HG03442 (cell line): ENCODE measurements at regions not wholly inside any gene's neighbourhood (a gene's known extent, or its start where the extent isn't known, plus 50 kb on each side); places are given as distances from the start of the nearest gene placed in this dataset.

ENCODE experiments used
- ATAC-seq: cut with Tn5 transposase; IDR thresholded peaks from one replicate; pipeline ENCODE4 v1.9.1; 2021; ENCODE audit warnings: mild to moderate bottlenecking, moderate library complexity; ENCODE audit not compliant: unreplicated experiment

DNA sequence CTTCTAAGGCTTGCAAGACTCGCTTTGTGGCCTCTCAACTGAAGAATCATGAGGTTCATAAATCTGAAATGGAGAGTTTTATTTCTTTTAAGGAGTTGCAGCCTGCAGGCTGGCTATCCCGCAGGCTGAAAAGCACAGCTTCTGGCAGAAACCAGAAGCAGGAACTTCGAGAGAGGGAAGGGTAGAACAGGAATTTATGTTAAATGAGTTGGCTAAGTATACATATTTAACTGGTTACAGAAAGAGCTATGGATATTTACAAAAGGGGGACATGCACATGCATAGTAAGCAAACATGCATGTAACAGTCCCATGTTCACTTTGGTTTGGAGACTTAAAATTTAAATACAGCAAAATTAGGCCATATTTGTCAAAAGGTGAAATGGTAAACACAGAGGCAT lies 787.0 kb downstream of the TFAP2A start:
- no peak for ATAC-seq

DNA sequence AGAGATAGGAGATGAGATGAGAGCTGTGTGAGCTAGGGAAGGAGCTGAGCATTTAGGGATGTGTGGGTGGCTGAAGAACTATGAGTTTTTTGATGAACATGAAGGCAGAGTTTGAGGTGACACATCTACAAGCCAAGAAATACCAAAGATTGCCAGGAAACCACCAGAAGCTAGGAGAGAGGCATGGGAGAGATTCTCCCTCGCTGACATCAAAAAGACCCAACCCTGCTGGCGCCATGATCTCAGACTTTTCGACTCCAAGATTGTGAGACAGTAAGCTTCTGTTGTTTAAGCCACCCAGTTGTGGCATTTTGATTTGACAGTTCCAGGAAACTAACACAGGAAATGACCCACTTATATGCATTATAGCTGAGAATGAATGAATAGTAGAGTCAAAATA lies 790.9 kb downstream of the TFAP2A start:
- no peak for ATAC-seq

DNA sequence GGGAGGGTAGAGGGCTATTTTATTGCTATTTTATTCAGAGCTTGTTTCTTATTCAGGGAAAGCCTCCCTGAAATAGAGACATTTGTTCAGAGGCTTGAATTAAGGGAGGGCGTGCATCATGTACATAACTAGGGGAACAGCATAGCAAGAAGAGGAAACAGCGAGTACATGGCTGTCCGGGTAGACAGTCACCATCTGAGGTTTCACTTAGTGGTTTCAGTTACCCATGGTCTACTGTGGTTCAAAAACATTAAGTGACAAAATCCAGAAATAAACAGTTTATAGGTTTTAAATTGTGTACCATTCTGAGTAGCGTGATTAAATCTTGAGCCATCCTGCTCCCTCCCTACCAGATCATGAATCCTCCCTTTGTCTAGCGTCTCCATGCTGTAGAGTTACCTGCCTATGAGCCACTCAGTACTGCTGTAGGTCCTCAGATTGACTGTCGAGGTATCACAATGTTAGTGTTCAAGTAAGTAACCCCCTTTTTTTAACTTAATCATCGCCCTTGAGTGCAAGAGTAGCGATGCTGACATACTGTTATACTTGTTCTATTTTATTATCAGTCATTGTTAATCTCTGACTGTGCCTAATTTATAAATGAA lies 791.5 kb downstream of the TFAP2A start:
- no peak for ATAC-seq

DNA sequence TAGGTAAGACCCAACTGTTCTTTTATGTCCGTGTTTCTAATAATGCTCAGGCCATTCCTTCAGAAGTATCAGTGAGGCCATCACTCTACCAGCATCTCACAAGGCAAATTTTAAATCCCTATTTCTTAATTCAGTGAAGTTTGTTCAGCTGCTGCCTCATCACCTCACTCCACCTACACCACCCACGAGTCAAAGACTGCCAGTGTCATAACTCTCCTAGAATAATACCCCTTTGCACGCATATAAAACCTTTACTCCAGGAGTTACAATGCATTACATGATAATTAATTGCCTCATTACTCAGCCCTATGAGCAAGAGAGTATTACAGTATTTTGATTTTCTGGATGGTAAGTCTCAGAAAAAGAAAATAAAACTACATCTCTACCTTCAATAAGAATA lies 793.6 kb downstream of the TFAP2A start:
- no peak for ATAC-seq

DNA sequence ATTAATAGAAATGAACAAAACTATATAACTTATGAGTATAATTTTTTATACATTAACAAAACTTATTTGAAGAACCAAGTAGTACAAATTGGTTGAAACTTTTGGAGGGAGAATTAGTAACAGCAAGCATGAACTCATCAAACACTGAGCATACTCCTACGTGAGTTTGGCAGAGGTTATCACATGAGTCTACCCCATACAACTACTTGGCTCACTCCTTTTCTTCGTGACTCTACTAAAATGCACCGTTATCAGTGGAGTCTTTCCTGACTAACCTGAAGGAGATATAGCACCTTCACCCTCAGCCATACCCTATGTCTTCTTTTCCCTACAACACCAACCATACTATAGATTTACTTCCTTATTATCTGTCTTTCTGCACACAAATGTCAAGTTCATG lies 794.2 kb downstream of the TFAP2A start:
- no peak for ATAC-seq

DNA sequence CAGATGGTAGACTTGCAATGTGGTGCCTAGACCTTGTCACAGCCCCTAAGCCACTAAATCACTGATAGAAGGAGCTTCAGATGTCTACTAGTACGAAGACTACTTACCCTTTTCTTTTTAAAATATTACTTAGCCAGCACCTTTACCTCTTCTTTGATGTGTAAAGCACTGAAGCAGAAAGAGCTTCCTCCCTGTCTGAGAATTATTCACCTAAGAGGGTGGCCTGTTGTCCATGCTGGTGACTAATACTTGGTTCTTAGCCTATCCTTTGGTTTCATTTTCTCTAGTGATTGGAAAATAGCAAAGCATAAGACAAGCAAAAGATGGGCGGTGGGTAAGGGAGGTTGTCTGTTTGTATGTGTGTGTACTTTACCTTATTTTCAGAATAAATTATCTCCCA lies 794.6 kb downstream of the TFAP2A start:
- no peak for ATAC-seq

DNA sequence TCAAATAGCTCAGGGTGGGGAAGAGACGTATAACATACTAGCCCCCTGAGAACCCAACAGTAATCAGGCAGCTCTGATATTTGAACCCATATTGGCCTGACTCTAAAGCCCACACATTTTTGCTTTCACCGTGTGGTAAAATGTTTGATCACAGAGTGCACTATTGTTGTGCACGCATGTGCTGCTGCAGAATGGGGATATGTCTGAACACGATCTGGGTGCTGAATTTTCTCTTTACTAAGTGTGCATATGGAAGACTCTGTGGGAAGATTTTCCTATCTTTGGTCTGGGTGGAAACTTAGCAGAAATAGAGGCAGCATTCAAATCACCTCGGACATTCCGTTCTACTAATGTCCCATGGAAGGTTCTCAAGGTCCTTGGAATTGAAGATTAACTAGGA lies 800.1 kb downstream of the TFAP2A start:
- ATAC-seq = no peak

DNA sequence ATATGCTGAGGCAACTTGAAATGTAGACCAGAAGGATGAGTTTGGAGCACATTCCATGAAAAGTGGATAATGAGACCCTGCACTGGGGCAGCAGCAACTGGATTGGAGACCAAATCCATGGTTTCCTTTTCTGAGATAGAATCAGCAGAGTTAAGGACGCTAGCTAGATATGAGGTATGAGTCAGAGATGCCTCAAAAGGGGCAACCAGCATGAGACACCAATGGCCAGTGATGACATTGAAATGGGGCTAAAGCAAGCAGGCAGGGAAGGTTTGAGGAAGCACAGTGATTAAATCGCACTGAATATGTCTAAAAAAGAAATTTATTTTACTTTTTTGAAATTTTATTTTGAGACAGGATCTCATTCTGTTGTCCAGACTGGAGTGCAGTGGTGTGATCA lies 802.4 kb downstream of the TFAP2A start:
- ATAC-seq = no peak

DNA sequence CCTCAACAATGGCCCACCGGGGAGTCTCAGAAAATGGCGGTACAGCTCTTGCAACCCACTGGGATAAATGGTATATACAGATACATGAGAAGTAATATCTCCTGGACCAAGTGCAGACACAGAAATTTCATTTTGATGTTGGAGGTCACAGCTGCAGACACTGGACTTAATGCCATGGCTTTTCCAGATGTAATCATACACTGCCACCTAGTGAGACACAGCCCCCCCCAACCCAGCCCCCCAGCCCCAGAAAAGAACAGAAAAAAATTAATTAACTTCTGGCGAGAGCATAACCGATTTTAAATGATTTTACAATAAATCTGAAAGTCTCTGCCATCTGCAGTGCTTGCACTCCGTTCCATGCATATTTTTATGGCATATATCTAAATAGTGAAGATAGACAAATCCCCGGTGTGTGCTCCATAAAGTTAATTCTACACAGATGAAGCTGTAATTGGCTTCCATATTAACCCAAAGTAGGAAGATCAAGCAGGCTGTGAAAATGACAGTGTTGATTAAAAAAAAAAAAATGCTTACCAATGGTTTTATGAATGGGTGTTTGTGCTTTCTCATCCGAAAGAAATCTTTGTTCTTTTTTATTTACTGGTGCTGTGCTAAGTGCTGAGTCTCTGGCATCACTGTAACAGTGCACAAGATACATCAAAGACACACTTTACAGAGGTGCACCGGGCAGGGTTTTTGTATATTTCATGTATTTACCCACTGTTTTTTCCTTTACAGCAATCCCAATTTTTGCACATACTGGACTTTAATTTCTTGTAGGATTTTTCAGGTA lies 804.1 kb downstream of the TFAP2A start:
- no peak for ATAC-seq

DNA sequence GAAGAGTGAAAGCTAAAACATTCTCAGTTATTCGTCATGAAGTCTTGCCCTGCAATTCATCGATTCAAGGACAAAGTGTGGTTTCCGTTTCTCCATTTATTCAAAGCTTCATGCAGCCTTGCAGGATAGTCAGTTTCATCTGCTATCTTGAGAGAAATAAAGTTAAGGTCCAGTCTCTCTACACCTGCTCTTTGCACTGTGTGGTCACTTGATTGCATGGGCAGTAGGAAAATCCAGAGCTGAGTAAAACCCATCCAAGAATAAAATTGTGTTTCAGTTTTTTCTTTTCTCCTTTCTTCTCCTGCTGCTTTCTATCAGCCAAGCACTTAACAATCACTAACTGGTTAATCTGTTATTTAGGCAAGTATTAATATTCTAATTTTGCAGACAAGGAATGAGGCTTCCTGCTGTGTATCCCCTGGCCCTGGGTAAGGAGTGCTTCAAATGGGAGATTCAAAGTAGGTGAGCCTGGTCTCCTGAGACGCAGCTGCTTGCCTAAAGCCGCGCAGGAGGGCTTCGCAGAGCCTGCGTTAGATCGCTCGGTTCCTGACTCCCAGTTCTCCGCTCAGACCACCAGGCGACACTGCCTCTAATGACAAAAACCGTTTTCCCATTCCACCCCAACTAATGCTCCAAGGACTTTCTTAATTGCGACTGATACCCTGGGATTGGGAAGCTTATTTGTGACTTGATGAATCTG lies 808.3 kb downstream of the TFAP2A start:
- no peak for ATAC-seq

DNA sequence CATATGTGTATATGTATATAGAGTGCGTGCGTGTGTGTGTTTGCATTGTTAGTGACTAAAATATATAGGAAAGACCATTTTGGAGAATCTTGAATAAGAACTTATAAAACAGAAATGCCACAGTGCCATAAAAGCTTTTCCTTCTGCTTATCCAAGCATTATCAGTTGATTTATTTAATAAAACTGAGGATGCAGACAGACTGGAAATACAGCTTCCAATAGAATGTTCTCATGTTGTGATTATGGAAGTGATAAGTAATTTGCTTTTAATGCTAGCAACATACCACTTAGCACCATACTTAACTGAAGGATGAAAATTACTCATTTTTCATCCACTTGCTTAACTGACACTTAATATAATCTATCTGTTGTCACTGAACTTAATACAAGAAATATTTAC lies 820.1 kb downstream of the TFAP2A start:
- no peak for ATAC-seq

DNA sequence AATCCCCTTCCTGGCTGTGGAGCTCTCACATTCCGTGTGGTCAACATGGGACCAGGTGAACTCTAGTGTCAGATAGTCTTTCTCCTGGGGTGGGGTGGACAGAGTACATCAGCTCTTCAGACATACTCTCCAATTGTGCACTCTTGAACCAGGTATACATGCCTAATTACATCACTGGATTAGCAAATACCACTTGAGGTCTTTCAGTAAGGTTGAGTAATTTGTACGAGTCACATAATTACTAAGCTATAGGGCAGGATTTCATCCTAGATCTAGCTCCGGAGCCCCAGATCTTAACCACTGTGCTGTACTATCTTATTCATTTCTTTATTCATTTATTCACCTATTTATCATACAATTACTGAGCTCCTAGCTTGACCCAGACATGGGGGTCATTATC lies 821.3 kb downstream of the TFAP2A start:
- ATAC-seq = no peak

DNA sequence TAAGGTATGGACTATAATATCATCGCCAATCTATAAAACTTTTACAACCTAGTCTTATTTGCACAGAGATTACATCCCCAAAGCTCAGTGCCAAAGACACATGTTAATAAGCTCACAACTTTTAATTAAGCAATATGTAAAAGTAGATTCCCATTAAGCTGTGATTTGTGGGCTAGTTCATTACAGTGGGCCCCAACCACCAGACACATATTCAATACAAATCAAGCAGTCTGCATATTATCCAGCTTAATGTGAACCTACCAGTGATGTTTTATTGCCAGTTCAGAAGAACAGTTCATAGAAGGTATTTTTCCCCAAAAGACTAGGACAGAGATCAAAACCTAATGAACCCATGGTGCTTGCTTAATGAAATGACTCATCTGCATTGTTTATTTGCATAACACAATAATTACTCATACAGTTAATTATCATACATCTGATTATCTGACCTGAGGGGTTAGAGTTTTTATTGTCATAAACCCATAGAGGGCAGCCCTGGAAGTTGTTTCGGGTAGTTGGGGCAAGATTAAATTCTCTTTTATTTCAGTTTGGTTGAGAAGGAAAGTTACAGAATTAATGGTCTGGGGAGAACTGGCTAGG lies 831.0 kb downstream of the TFAP2A start:
- no peak for ATAC-seq

DNA sequence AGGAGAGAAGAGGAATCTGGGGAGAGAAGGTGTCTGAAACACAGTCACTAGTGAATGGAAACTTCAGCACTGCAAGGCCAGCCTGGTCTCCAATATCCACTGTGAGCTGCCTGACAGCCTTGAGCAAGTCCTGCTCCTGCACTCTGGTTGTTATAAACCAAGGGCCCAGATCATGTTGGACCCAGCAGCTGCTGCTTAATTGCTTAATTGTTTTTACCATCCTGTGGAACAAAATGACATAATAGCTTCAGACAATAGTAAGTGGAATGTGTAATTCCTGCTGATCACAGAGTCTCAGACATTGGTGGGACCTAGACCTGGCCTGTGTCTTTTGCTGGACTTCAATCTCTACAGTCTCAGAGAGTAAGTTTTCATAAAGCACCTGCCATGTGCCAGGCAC lies 833.7 kb downstream of the TFAP2A start:
- no peak for ATAC-seq

DNA sequence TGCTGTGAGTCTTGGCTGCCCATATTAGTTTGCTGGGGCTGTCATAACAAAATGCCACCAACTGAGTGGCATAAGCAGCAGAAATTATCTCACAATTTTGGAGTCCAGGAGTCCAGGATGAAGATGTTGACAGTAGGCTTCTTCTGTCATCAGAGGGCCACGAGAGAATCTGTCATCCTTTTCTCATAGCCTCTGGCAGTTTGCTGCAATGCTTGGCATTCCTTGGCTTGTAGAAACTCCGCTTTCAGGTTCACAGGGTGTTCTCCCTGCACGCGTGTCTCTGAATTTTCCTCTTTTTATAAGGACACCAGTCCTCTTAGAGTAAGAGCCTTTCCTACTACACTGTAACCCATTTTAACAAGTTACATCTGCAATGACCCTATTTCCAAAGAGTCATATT lies 838.4 kb downstream of the TFAP2A start:
- no peak for ATAC-seq

DNA sequence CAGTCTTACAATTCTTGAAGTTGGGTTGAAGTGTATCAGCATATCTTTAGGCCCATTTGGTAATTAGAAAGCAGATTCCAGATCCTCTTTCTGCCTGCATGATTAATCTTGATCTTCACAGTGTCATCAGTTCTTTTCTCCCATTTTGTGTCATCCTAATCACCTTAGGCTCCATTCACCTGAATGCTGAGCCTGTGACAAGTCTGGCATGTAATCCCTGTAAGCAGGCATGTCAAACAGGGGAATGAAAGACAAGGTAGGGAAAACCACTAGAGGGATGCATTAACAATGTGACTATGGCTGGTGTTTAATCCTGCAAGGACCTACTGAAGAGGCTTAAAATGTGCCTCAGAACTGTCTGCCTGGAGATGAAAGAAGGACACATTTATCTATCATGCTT lies 848.8 kb downstream of the TFAP2A start:
- no peak for ATAC-seq

DNA sequence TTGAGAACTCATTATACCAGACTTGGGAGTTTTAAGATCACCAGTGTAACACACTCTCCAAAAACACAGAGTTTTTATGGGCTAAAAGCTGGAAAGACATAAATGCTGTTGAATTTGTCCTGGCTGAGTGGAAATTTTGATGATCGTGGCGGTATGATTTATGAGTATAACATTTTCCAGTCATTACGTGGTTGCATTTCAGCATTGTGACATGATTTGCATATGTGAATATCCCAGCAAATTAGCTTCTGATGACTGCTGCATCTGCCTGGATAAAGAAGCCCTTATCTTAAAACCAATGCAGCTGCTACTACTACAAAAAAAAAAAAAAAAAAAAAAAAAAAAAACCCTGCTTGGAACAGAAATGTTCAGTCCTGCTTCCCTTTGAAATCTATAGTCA lies 850.9 kb downstream of the TFAP2A start:
- ATAC-seq = no peak

DNA sequence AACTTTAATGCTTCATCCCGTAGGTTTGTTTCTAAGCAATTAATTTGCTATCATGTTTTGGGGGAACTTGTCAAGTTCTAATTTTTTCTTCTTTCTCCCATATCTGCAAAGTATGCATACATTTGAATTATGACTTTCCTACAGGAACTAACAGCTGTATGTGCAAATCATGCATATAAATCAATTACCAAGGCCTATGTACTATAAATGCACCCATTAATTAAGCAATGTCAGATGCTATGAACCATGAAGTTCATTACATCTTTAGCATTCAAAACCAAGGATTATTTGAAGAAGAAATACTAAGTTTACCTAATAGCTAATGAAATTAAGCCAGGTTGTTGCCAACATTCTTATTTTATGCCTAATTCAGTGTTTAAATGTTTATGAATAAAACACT lies 851.3 kb downstream of the TFAP2A start:
- no peak for ATAC-seq

DNA sequence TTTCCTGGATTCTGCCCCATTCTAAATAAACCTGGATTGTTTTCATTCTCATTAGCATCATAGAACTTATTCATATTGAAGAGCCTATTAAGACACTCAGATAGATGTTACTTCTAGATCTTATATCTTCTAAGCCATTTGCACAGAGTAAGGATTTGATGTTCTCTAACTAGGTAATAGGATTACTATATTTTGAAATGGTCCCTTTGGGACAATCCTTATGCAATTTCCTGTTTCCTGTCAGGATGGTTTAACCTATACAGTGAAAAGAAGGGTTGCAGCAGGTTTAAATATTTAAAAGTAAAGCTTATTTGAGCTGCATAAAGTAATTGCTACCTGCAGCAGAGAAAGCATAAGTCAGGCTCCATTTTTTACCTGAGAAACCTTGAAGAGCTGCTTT lies 860.1 kb downstream of the TFAP2A start:
- no peak for ATAC-seq

DNA sequence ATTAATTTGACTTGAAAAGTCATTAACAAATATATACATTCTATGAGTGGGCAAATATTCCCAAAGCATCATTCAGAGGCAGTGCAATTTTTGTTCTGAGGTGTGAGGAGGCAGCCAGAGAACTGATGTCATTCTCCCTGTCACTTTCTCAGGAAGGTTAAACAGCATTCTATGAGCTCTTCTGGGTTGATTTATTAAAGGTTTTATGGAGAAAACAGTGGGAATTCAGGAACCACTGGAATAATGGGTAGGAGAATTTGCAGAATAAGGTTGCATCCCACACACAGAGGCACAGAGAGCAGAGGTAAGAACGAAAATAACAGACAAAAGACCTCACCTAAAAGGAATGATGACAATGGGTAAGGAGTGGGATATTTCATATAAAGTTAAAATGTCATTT lies 860.6 kb downstream of the TFAP2A start:
- no peak for ATAC-seq

DNA sequence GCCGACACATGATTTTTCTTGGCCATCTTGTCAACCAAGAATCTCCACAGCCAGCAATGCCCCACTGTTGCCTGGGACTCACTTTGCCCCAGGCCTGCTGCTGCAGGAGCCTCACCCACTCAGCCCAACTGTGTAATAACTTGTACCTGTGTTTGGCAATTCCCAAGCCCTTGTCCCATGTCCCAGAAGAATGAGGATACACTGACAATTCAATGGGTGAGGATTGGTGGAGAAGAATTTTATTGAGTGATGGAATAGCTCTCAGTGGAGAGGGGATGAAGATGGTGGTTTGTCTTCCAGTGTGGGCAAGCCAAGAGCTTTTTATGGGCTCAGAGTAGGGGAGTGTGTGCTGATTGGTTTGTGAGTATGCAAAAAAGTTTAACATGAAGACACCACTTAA lies 861.9 kb downstream of the TFAP2A start:
- no peak for ATAC-seq

DNA sequence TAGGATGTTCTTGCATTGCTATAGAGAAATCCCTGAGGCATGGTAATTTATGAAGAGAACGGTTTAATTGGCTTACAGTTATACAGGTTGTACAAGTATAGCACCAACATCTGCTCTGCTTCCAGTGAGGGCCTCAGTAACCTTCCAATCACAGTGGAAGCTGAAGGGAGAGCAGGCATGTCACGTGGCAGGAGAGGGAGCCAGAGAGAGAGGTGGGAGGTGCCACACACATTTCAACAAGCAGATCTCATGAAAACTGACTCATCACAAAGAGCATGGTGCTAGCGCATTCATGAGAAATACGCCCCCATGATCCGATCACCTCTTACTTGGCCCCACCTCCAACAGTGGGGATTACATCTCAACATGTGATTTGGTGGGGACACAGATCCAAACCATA lies 871.2 kb downstream of the TFAP2A start:
- ATAC-seq = no peak
